H1 (cell line): ENCODE measurements at regions not wholly inside any gene's neighbourhood (a gene's known extent, or its start where the extent isn't known, plus 50 kb on each side); places are given as distances from the start of the nearest gene placed in this dataset.

Source experiments
- FOSL1 ChIP-seq: IDR thresholded peaks from 2 replicates; pipeline ENCODE4 v1.6.1; 2011; ENCODE audit warnings: mild to moderate bottlenecking, low read depth, low read length, moderate library complexity; ENCODE audit not compliant: insufficient read depth
- NANOG ChIP-seq: IDR thresholded peaks from 2 replicates; pipeline ENCODE4 v1.6.1; 2011; ENCODE audit warnings: low read length, low read depth, mild to moderate bottlenecking, inconsistent platforms; ENCODE audit not compliant: insufficient read depth, poor library complexity, severe bottlenecking
- RBBP5 ChIP-seq: IDR thresholded peaks from 2 replicates; pipeline ENCODE4 v1.7.1; 2012; ENCODE audit warnings: low read depth, mild to moderate bottlenecking, inconsistent platforms, low read length, moderate library complexity, borderline replicate concordance
- SRF ChIP-seq: IDR thresholded peaks from 2 replicates; pipeline ENCODE4 v1.6.1; 2011; ENCODE audit warnings: mild to moderate bottlenecking, low read depth, low read length, moderate library complexity

DNA sequence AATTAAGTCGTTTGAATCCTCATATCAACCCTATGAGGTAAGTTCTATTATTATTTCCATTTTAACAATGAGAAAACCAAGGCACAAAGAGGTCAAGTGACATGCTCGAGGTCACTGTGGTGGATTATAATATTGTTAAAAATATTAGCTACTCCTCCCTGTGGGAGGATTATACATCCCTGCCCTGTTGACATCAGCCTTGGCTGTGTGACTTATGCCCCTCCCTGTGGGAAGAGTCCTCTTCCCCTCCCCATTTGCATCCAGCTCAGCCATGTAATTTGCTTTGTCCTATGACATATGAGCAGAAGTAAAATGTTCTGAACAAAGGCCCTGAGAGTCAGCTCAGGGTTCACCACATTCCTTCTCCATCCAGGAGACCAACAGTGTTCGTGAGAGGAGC, 152.7 kb upstream of the ZIC3 start (continued):
- TF ChIP-seq SRF (no peak), RBBP5 (no peak), NANOG (no peak), FOSL1 (no peak)
